Transverse colon (tissue), 3 donors: ENCODE measurements at regions not wholly inside any gene's neighbourhood (a gene's known extent, or its start where the extent isn't known, plus 50 kb on each side); places are given as distances from the start of the nearest gene placed in this dataset.

Experiments
- CTCF ChIP-seq, 5 experiments: fragments of 200-600 bp in 3 of 5; fragments of 450-650 bp in 2 of 5; sonication (generic) in 3 of 5; IDR thresholded peaks; 1 replicate in 2 of 5; 2 replicates in 3 of 5; pipeline ENCODE4 v1.5.1; 2016 to 2017; ENCODE audit warnings: antibody characterized with exemption in 5 of 5, inconsistent platforms in 3 of 5, mild to moderate bottlenecking in 2 of 5, moderate library complexity in 1 of 5
- POLR2A ChIP-seq: fragments of 450-650 bp; IDR thresholded peaks from one replicate; pipeline ENCODE4 v1.6.1; 2016; ENCODE audit warnings: antibody characterized with exemption, mild to moderate bottlenecking, moderate library complexity

GRCh38 chr6:148249679-148250375, 92.8 kb upstream of the SASH1 start:
- TF ChIP-seq CTCF (IDR thresholded peaks at IDR 0.05) (no peak), POLR2A (no peak)
